HCT116 (cell line): ENCODE measurements at regions not wholly inside any gene's neighbourhood (a gene's known extent, or its start where the extent isn't known, plus 50 kb on each side); places are given as distances from the start of the nearest gene placed in this dataset.

Source experiments
- ATAC-seq: fragments of 200-7000 bp; cut with Tn5 transposase; 2 replicates; pipeline ENCODE4 v1.9.1; 2020; ENCODE audit warnings: mild to moderate bottlenecking, moderate library complexity
- BruUV-seq: library from RNA; stranded (reverse); fragments of 400-500 nt; replicated peaks from 2 replicates; lab custom pipeline; 2021; lab: Mats Ljungman, UMichigan
- CTCF ChIA-PET: fragments of 300-600 bp; sonication (Branson Sonifier 250); formaldehyde crosslinking; loops from one replicate; lab custom pipeline; 2021; ENCODE audit warnings: antibody characterized with exemption; lab: Charles Lee
- POLR2A ChIA-PET: fragments of 300-600, 350-600 bp; sonication (Branson Sonifier 250); formaldehyde crosslinking; loops from one replicate; lab custom pipeline; 2021; ENCODE audit warnings: antibody characterized with exemption; lab: Charles Lee
- RAD21 ChIA-PET, 2 experiments: fragments of 300-600 bp; sonication (Branson Sonifier 250); formaldehyde crosslinking; loops; one replicate each; lab custom pipeline; 2023; ENCODE audit warnings: low total read pairs in 2 of 2; ENCODE audit not compliant: uncharacterized antibody in 2 of 2, unreplicated experiment in 2 of 2, low non-redundant PET in 1 of 2; lab: Charles Lee
- DNase-seq: peaks from one replicate; pipeline ENCODE4 v3.0.0-alpha.2; 2010; ENCODE audit warnings: low read depth, low spot score
- H2AFZ ChIP-seq: fragments of 200-600 bp; shearing (Covaris generic), sonication (generic); 2 replicates; pipeline ENCODE4 v1.6.1; 2017; ENCODE audit warnings: low read depth, mixed run types, mixed read lengths, antibody characterized with exemption, low read length; ENCODE audit not compliant: poor library complexity, severe bottlenecking
- H3K27ac ChIP-seq: 2 replicates; pipeline ENCODE4 v1.5.1; 2012; ENCODE audit warnings: low read depth, low read length
- H3K27me3 ChIP-seq: fragments of 200-600 bp; sonication (generic); 2 replicates; pipeline ENCODE4 v1.6.1; 2016; ENCODE audit warnings: mixed run types, low read length, mixed read lengths; ENCODE audit not compliant: insufficient read depth
- H3K36me3 ChIP-seq, 2 experiments: fragments of 200-500 bp in 1 of 2; fragments of 200-600 bp in 1 of 2; sonication (Bioruptor generic) in 1 of 2; sonication (generic) in 1 of 2; 2 replicates each; pipeline versions ENCODE4 v1.5.1 to v1.6.1; 2014 to 2016; ENCODE audit warnings: low read length in 2 of 2, inconsistent platforms in 1 of 2, mixed read lengths in 1 of 2, mixed run types in 1 of 2; ENCODE audit not compliant: insufficient read depth in 2 of 2, control insufficient read depth in 1 of 2
- H3K4me1 ChIP-seq, 2 experiments: fragments of 200-600 bp in 1 of 2; sonication (generic) in 1 of 2; 2 replicates each; pipeline versions ENCODE4 v1.5.1 to v1.6.1; 2012 to 2017; ENCODE audit warnings: low read length in 2 of 2, inconsistent platforms in 1 of 2, mild to moderate bottlenecking in 1 of 2, mixed read lengths in 1 of 2, mixed run types in 1 of 2, moderate library complexity in 1 of 2; ENCODE audit not compliant: insufficient read depth in 2 of 2, control insufficient read depth in 1 of 2
- H3K4me2 ChIP-seq: fragments of 200-600 bp; sonication (generic); 2 replicates; pipeline ENCODE4 v1.6.1; 2017; ENCODE audit warnings: mixed run types, low read length, mixed read lengths
- H3K4me3 ChIP-seq, 2 experiments: fragments of 200-600 bp in 1 of 2; sonication (generic) in 1 of 2; replicated peaks in 1 of 2; 2 replicates each; pipeline ENCODE4 v1.5.1; 2011 to 2016; ENCODE audit warnings: low read length in 2 of 2, control low read depth in 1 of 2, low read depth in 1 of 2, mild to moderate bottlenecking in 1 of 2, mixed read lengths in 1 of 2, mixed run types in 1 of 2
- H3K79me2 ChIP-seq: fragments of 200-600 bp; sonication (generic); 2 replicates; pipeline ENCODE4 v1.6.1; 2017; ENCODE audit warnings: mild to moderate bottlenecking, mixed run types, low read length, moderate library complexity, mixed read lengths; ENCODE audit not compliant: insufficient read depth
- H3K9ac ChIP-seq: fragments of 200-600 bp; sonication (generic); 2 replicates; pipeline ENCODE4 v1.6.1; 2016; ENCODE audit warnings: low read length, mixed read lengths
- H3K9me2 ChIP-seq: fragments of 200-600 bp; sonication (generic), shearing (Covaris generic); 2 replicates; pipeline ENCODE4 v1.6.1; 2017; ENCODE audit warnings: mixed run types, mild to moderate bottlenecking, moderate library complexity; ENCODE audit not compliant: insufficient read depth
- H3K9me3 ChIP-seq, 2 experiments: fragments of 200-500 bp in 1 of 2; fragments of 200-600 bp in 1 of 2; sonication (Bioruptor generic) in 1 of 2; sonication (generic) in 1 of 2; 2 replicates each; pipeline ENCODE4 v1.6.1; 2014 to 2017; ENCODE audit warnings: low read length in 2 of 2, mixed read lengths in 2 of 2, inconsistent platforms in 1 of 2, low read depth in 1 of 2, mild to moderate bottlenecking in 1 of 2, mixed run types in 1 of 2, moderate library complexity in 1 of 2; ENCODE audit not compliant: control insufficient read depth in 1 of 2, insufficient read depth in 1 of 2
- H4K20me1 ChIP-seq: fragments of 200-600 bp; sonication (generic), shearing (Covaris generic); 2 replicates; pipeline ENCODE4 v1.6.1; 2017; ENCODE audit warnings: mixed run types, mild to moderate bottlenecking, moderate library complexity; ENCODE audit not compliant: insufficient read depth
- ATF3 ChIP-seq: IDR thresholded peaks from 2 replicates; pipeline ENCODE4 v1.6.1; 2012
- CBX3 ChIP-seq: IDR thresholded peaks from 2 replicates; pipeline ENCODE4 v1.6.1; 2012; ENCODE audit warnings: low read depth
- CEBPB ChIP-seq: IDR thresholded peaks from 2 replicates; pipeline ENCODE4 v1.6.1; 2012; ENCODE audit warnings: low read depth
- CTCF ChIP-seq, 3 experiments: fragments of 200-600 bp in 1 of 3; sonication (generic) in 1 of 3; IDR thresholded peaks in 2 of 3; conservative IDR thresholded peaks in 1 of 3; 2 replicates each; pipeline ENCODE4 v1.5.1; 2012 to 2017; ENCODE audit warnings: low read depth in 2 of 3, low read length in 2 of 3, antibody characterized with exemption in 1 of 3, borderline replicate concordance in 1 of 3, control low read depth in 1 of 3, mild to moderate bottlenecking in 1 of 3, mixed read lengths in 1 of 3, mixed run types in 1 of 3, moderate library complexity in 1 of 3; ENCODE audit not compliant: insufficient read depth in 1 of 3
- EGR1 ChIP-seq: IDR thresholded peaks from 2 replicates; pipeline ENCODE4 v1.6.1; 2012; ENCODE audit warnings: low read depth
- ELF1 ChIP-seq: IDR thresholded peaks from 2 replicates; pipeline ENCODE4 v1.6.1; 2012; ENCODE audit warnings: low read depth, borderline replicate concordance
- EZH2 ChIP-seq: fragments of 200-600 bp; sonication (generic); IDR thresholded peaks from 2 replicates; pipeline ENCODE4 v1.6.1; 2017; ENCODE audit warnings: antibody characterized with exemption, mixed run types
- FOSL1 ChIP-seq: IDR thresholded peaks from 2 replicates; pipeline ENCODE4 v1.6.1; 2012; ENCODE audit warnings: low read depth
- MAX ChIP-seq: IDR thresholded peaks from 2 replicates; pipeline ENCODE4 v1.6.1; 2012
- POLR2A ChIP-seq: IDR thresholded peaks from 2 replicates; pipeline ENCODE4 v1.7.0; 2011; ENCODE audit warnings: borderline replicate concordance; ENCODE audit not compliant: insufficient read depth, insufficient read length; ENCODE audit errors: extremely low read depth
- POLR2AphosphoS5 ChIP-seq: IDR thresholded peaks from 2 replicates; pipeline ENCODE4 v1.6.1; 2011; ENCODE audit warnings: mild to moderate bottlenecking, low read depth, low read length, moderate library complexity
- RAD21 ChIP-seq: IDR thresholded peaks from 2 replicates; pipeline ENCODE4 v1.6.1; 2012; ENCODE audit warnings: low read depth, mild to moderate bottlenecking
- REST ChIP-seq: IDR thresholded peaks from 2 replicates; pipeline ENCODE4 v1.6.1; 2012; ENCODE audit warnings: low read depth
- SIN3A ChIP-seq: IDR thresholded peaks from 2 replicates; pipeline ENCODE4 v1.6.1; 2012; ENCODE audit warnings: low read depth
- SP1 ChIP-seq: IDR thresholded peaks from 2 replicates; pipeline ENCODE4 v1.6.1; 2012; ENCODE audit warnings: low read depth
- SRF ChIP-seq: IDR thresholded peaks from 2 replicates; pipeline ENCODE4 v1.6.1; 2012; ENCODE audit warnings: low read depth
- TCF7L2 ChIP-seq: IDR thresholded peaks from 2 replicates; pipeline ENCODE4 v1.7.0; 2011; ENCODE audit warnings: borderline replicate concordance, inconsistent platforms; ENCODE audit not compliant: insufficient read depth, insufficient read length; ENCODE audit errors: extremely low read depth
- YY1 ChIP-seq: IDR thresholded peaks from 2 replicates; pipeline ENCODE4 v1.6.1; 2011; ENCODE audit warnings: low read length, low read depth, moderate library complexity, mild to moderate bottlenecking; ENCODE audit not compliant: insufficient replicate concordance; ENCODE audit errors: extremely low read depth
- ZNF274 ChIP-seq: fragments of 200-500 bp; sonication (Bioruptor generic); IDR thresholded peaks from 2 replicates; pipeline ENCODE4 v1.6.1; 2014; ENCODE audit warnings: mild to moderate bottlenecking, low read depth, low read length, inconsistent platforms
- intact Hi-C: fragments of 100-400 bp; cut with micrococcal nuclease; formaldehyde crosslinking; loops from 2 replicates; pipeline ENCODE4 v1.10.0; 2022

- H4K20me1 ChIP-seq, result no peaks in the 10 kb centered on the region
- ChIA-PET RAD21 (no interaction called here), POLR2A (no interaction called here), CTCF (no interaction called here)
- no peak overlapping the region for H3K9ac ChIP-seq
- H3K4me3 ChIP-seq, result no peak overlapping the region
- DNase-seq, result no peak
- no peaks in the 10 kb centered on the region for H3K27me3 ChIP-seq
- no peaks in the 10 kb centered on the region for H3K36me3 ChIP-seq
- H3K4me1 ChIP-seq, result no peaks in the 10 kb centered on the region
- no peaks in the 10 kb centered on the region for H3K9me2 ChIP-seq
- intact Hi-C loops, result no loop called here
- no peak overlapping the region for H3K27ac ChIP-seq
- H2AFZ ChIP-seq, result no peak overlapping the region
- no peak for ATAC-seq
- H3K4me2 ChIP-seq, result no peak overlapping the region
- H3K79me2 ChIP-seq, result no peaks in the 10 kb centered on the region
- BruUV-seq, result no TSS peak
- TF ChIP-seq MAX (no peak), YY1 (no peak), REST (no peak), CBX3 (no peak), TCF7L2 (no peak), SRF (no peak), SP1 (no peak), CEBPB (no peak), ELF1 (no peak), RAD21 (no peak), ZNF274 (no peak), EZH2 (no peak), CTCF (IDR thresholded peaks at IDR 0.05 in 2 of 3, conservative IDR thresholded peaks at IDR 0.05 in 1 of 3; ENCODE audit: borderline replicate concordance in 1 of 3, insufficient read depth in 1 of 3, low read depth in 2 of 3, low read length in 2 of 3) (no peak), EGR1 (no peak), POLR2AphosphoS5 (no peak), SIN3A (no peak), ATF3 (no peak), FOSL1 (no peak), POLR2A (no peak)
- no peaks in the 10 kb centered on the region for H3K9me3 ChIP-seq
Observed at GRCh38 chr7:109158246-109158645, 588.6 kb downstream of the DNAJB9 start.
